GM21825 (cell line): ENCODE measurements at regions not wholly inside any gene's neighbourhood (a gene's known extent, or its start where the extent isn't known, plus 50 kb on each side); places are given as distances from the start of the nearest gene placed in this dataset.
"Not testable (repeated sequence)": the region's sequence is repeated elsewhere in the genome, so short reads cannot be mapped to it uniquely, and the experiment has no call there.

Source experiments
- ATAC-seq: cut with Tn5 transposase; IDR thresholded peaks from one replicate; pipeline ENCODE4 v1.9.1; 2021; ENCODE audit warnings: mild to moderate bottlenecking, moderate library complexity; ENCODE audit not compliant: unreplicated experiment

- no peak for ATAC-seq
Observed at GRCh38 chr12:72148709-72149108, 123.5 kb upstream of the TRHDE start.

- no peak for ATAC-seq
Observed at GRCh38 chr12:72162875-72163274, 109.3 kb upstream of the TRHDE start.

- ATAC-seq: no peak
Observed at GRCh38 chr12:72168851-72169250, 103.3 kb upstream of the TRHDE start.

GRCh38 chr12:72173974-72174373, 98.2 kb upstream of the TRHDE start:
- no peak for ATAC-seq

DNA sequence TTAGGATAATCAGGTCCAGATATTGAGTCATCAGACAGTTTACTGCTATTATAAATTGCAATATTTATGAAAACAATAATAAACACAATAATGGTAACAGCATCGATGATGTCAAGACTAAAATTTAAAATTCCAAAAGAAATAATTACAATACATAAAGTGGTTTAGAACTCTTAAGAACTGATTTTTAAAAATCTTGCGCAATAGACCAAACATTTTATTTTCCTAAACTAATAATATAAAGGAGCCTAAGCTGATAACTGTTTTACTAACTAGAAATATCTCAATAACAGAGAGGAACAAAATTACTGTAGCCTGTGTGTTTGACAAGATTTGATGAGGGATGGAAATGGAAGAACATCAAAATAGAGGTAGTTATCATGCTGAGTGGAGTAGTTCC, 93.9 kb upstream of the TRHDE start:
- ATAC-seq: no peak

GRCh38 chr12:72178871-72179270, 93.3 kb upstream of the TRHDE start:
- ATAC-seq: no peak

GRCh38 chr12:72179841-72180240, 92.3 kb upstream of the TRHDE start:
- no peak for ATAC-seq

DNA sequence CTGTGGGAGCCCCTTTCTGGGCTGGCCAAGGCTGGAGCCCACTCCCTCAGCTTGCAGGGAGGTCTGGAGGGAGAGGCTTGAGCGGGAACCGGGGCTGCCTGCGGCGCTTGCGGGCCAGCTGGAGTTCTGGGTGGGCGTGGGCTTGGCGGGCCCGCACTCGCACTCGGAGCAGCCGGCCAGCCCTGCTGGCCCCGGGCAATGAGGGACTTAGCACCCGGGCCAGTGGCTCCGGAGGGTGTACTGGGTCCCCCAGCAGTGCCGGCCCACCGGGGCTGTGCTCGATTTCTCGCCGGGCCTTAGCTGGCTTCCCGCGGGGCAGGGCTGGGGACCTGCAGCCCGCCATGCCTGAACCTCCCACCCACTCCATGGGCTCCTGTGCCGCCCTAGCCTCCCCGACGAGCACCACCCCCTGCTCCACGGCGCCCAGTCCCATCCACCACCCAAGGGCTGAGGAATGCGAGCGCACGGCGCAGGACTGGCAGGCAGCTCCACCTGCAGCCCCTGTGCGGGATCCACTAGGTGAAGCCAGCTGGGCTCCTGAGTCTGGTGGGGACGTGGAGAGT, 87.1 kb upstream of the TRHDE start:
- not testable (repeated sequence) for ATAC-seq

DNA sequence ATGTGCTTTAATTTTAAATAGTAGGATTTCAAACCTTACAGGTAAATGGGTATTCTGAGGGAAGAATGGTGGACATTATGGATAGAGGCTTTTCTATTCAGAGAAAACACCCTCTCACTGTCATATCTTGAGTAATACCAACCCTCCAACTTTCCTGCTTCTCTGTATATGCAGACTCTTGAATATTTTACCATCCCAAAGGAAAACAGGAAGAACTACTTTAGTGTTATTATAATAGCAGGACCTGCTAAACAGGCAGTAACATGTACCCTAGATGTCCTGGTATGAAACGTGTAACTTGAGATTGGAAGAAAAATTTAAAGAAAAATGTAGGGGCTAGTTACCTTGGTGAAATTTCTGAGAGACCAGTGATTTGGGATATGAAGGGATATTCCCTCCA, 82.9 kb upstream of the TRHDE start:
- no peak for ATAC-seq

DNA sequence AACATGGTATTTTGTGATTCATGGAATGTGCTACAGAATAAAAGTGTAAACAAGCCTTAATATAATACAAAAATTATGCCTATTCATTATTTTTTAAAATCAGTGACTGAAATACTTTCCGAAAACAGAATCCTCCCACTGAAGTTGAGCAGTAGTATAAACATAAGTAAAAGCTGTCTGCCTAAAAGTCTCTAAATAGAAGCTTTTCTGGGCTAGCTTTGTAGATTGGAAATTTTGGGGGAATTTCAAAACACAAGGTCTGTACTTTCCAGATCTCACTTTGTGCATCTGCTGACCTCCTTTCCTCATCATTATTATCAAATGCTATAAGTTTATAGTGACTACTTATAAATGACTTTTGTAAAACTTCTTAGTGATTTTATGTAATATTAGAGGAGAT, 80.4 kb upstream of the TRHDE start:
- ATAC-seq: no peak

DNA sequence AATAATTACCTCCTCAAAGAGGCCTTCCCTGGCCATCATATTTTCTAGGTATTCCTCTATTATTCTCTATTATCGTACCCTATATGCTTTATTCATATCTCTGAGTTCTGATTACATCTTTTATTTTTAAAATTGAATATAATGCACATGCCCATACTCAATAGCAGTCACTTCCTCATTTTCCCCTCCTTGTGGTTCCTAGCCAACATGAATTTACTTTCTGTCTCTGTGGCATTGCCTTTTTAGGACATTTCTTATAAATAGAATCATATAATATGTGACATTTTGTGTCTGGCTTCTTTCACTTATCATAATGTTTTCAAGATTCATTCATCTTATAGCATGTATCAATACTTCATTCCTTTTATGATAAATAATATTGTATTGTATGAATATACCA, 74.4 kb upstream of the TRHDE start:
- ATAC-seq: no peak

GRCh38 chr12:72201457-72201856, 70.7 kb upstream of the TRHDE start:
- no peak for ATAC-seq

DNA sequence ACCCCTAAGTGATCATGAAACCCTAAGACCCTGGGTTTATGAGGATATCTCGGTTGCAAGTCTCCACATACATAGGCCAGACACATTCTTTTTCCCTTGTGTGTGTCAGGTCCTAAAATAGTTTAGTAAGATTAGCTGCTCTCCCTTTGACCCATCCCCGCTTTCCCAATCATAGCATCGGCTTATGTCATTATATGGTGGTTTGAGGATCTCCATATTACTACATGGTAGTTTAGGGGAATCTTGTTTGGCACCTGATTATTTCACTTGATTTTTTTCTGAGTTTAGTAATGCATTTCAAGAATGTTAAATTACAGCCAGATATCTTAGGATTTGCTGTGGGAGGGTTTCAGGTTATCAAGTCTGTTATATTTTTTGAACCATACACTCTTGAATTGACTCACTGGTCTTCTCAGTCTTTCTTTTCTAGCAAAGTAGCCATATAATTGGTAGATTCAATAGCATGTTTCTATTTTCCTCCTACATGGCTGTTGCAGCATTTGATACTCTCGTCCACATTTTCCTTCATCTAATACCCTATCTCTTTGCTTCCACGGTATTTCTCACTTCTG, 68.3 kb upstream of the TRHDE start:
- ATAC-seq: no peak

GRCh38 chr12:72207079-72207478, 65.1 kb upstream of the TRHDE start:
- no peak for ATAC-seq

DNA sequence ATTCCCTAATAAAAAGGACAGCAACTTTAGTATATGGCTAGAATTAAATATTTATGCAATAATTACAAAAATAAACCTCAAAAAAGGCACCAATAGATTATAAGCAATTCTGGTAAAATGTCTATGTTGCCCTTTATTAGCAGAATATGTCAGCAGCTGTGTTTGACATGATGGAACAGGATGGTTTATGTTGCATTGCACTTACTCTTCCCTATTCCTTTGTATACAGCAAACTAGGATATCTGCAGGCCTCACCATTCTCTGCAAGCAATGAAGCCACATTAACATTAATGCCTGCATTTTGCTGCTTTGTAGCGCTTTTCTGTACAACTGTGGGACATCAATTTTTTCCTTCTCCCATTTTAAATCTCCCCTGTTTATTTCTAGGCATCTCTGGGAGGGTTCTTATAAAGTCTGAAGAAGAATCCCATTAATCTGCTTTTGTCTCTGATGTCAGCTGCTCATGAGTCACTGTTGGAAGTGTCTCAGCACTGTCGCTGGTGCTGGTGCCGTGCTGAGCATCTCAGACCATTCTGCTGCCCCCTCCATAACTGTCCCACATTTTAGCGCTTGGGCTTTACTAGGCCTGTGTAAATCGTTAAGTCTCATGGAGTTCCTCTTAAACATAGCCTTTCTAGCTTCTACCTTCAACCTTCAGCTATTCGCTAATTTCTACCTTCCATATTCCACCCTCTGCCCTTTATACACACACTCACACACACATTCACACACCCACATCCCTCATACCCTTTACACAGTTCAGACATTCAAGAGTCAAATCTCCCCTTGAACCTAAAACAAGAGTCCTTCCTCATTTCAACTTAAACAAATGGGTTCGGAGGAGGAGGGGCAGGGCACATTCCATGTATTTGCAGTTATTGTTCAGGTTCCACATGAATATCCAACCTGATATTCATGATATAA, 64.4 kb upstream of the TRHDE start:
- no peak for ATAC-seq

- ATAC-seq: no peak
Observed at GRCh38 chr12:72209086-72209485, 63.1 kb upstream of the TRHDE start.

GRCh38 chr12:72214163-72214562, 58.0 kb upstream of the TRHDE start:
- no peak for ATAC-seq

DNA sequence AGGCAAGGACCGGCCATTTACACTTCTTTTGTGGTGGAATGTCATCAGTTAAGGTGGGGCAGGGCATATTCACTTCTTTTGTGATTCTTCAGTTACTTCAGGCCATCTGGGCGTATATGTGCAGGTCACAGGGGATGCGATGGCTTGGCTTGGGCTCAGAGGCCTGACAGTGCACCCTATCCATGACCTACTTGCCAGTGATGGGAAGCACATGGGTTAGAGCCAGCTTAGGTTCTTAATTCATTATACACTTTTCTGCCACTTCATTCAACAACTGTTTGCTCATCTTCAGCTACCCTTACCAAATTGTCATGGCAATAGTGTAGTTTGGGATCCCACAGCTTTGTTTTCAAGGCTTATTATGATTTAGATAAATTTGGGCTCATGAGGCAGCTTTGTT, 56.9 kb upstream of the TRHDE start:
- not testable (repeated sequence) for ATAC-seq

- ATAC-seq: no peak
Observed at GRCh38 chr12:72219937-72220336, 52.2 kb upstream of the TRHDE start.
